Testis (tissue), 2 donors: ENCODE measurements at regions not wholly inside any gene's neighbourhood (a gene's known extent, or its start where the extent isn't known, plus 50 kb on each side); places are given as distances from the start of the nearest gene placed in this dataset.

Source experiments
- POLR2A ChIP-seq: fragments of 450-650 bp; IDR thresholded peaks from one replicate; pipeline ENCODE4 v1.6.1; 2017; ENCODE audit warnings: antibody characterized with exemption, mild to moderate bottlenecking, moderate library complexity
- TF ChIP-seq, protein P1 (sequence below), 3 experiments: fragments of 450-650 bp in 2 of 3; fragments of 200-600 bp in 1 of 3; sonication (generic) in 1 of 3; IDR thresholded peaks; one replicate each; pipeline ENCODE4 v1.5.1; 2016 to 2019; ENCODE audit warnings: antibody characterized with exemption in 3 of 3, mild to moderate bottlenecking in 2 of 3, moderate library complexity in 1 of 3

DNA sequence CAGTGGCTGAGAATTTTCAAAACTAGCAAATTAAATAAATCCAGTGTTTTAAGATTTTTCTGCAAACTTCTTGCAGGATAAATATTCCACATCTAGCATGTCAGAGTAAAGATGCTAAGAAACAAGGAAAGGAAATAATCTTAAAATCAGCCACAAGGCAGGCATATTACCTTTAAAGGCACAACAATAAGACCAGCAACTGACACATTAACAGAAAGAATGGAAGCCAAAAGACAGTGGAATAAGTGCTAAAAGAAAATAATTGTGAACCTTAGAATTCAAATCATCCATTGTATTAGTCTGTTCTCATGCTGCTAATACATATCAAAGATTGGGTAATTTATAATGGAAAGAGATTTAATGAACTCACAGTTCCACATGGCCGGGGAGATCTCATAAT lies 132.4 kb downstream of the FAR1 start:
- no peak for TF ChIP-seq POLR2A
- TF ChIP-seq, protein P1, sequence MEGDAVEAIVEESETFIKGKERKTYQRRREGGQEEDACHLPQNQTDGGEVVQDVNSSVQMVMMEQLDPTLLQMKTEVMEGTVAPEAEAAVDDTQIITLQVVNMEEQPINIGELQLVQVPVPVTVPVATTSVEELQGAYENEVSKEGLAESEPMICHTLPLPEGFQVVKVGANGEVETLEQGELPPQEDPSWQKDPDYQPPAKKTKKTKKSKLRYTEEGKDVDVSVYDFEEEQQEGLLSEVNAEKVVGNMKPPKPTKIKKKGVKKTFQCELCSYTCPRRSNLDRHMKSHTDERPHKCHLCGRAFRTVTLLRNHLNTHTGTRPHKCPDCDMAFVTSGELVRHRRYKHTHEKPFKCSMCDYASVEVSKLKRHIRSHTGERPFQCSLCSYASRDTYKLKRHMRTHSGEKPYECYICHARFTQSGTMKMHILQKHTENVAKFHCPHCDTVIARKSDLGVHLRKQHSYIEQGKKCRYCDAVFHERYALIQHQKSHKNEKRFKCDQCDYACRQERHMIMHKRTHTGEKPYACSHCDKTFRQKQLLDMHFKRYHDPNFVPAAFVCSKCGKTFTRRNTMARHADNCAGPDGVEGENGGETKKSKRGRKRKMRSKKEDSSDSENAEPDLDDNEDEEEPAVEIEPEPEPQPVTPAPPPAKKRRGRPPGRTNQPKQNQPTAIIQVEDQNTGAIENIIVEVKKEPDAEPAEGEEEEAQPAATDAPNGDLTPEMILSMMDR (IDR thresholded peaks at IDR 0.05): no peak
